NCI-H2171 treated with DMSO at 0.1 percent for 48 hours (cell line): ENCODE measurements at regions not wholly inside any gene's neighbourhood (a gene's known extent, or its start where the extent isn't known, plus 50 kb on each side); places are given as distances from the start of the nearest gene placed in this dataset.
"Not testable (repeated sequence)": the region's sequence is repeated elsewhere in the genome, so short reads cannot be mapped to it uniquely, and the experiment has no call there.

Experiments
- DNase-seq: peaks from one replicate; lab custom pipeline; 2025; lab: John Stamatoyannopoulos, UW

DNA sequence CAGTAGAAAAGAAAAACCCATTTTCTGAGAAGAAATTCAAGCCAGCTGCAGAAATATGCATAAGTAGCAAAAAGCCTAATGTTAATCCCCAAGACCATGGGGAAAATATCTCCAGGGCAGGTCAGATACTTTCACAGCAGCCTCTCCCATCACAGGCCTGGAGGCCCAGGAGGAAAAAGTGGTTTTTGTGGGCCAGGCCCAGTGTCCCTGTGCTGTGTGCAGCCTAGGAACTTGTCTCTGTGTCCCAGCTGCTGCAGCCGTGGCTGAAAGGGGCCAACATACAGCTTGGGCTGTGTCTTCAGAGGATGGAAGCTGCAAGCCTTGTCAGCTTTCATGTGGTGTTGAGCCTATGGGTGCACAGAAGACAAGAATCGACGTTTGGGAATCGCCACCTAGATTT lies 581.0 kb downstream of the C4orf33 start:
- no peak for DNase-seq

GRCh38 chr4:129682586-129682985 lies 586.6 kb downstream of the C4orf33 start:
- DNase-seq: no peak

DNA sequence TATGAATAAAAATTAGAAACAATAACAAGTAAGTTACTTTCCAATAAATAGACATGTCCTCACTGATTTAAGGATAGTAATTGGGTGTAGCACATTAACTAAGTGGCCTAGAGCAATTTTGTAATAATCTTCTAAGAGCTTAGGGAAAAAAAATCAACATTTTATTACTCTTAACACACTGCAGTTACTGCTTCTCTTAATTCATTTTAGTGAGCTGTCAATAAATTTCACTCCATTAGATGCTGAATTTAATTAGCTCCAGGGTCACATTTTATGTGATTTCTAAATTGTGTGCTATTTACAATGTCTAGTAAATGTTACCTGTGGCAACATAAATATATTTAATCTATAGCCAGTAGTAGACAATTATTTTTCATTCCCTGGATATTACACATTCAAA lies 612.0 kb downstream of the C4orf33 start:
- no peak for DNase-seq

DNA sequence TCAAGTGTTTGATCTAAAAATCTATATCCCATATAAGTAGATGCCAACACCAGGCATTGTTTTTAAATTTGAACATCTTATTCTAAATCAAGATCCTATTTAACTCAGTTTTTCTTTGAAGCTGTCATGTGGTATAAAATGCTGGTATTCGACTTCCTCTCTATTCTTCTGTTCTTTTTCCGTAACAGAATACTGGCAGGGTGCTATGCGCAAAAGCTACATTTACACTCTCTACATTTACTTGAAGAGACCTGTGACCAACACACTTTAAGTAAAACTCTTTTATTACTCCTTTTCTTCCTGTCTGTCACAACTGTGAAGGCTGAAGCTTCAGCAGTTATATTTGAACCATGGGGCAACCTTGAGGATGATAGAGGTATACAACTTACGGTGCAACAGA lies 612.8 kb downstream of the C4orf33 start:
- no peak for DNase-seq

DNA sequence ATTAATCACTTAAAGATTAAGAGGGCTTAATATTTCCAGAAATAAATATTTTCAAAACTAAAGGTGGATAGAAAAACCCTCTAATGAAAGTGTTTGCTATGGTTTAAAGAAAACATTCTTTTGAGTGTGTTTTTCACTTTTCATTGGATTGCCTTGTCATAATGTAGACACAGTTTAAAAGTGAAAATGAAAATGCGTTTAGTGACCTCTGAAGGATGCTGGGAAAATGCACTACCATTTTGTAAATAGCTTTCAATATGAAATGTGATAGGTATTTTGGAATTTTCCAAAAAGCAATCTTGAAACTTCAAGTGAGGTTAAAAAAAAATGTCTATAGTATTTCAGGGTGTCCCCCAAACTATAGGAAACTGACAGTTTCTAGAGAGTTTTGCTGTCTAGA lies 642.2 kb downstream of the C4orf33 start:
- DNase-seq: no peak

DNA sequence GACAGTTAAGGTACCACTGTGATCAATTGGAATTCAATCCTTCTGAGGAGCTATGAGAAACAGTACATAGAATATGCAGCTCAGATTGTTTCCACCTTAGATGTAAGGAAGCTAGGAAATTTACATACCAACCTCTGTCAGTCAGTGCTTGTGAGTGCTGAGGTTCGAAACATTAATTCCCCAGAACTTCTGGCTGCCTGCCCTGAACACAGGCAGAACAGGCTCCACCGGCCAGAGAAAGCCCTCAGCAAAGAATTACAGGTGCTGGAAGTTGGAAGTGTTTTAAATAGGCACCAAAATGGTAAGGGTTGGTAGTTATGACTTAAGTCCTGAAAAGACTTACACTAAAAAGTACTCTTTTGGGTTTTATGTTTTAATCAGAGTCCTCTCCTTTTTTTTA lies 651.8 kb downstream of the C4orf33 start:
- DNase-seq: no peak

- DNase-seq: no peak
Measured at GRCh38 chr4:129748991-129749390, 653.0 kb downstream of the C4orf33 start.

- DNase-seq: no peak
Measured at GRCh38 chr4:129751646-129752045, 655.7 kb downstream of the C4orf33 start.

- no peak for DNase-seq
Measured at GRCh38 chr4:129783596-129783995, 687.6 kb downstream of the C4orf33 start.

- DNase-seq: no peak
Measured at GRCh38 chr4:129788486-129788885, 692.5 kb downstream of the C4orf33 start.

- DNase-seq: peak; percentile 43
Measured at GRCh38 chr4:129804461-129804981, 708.6 kb downstream of the C4orf33 start.

DNA sequence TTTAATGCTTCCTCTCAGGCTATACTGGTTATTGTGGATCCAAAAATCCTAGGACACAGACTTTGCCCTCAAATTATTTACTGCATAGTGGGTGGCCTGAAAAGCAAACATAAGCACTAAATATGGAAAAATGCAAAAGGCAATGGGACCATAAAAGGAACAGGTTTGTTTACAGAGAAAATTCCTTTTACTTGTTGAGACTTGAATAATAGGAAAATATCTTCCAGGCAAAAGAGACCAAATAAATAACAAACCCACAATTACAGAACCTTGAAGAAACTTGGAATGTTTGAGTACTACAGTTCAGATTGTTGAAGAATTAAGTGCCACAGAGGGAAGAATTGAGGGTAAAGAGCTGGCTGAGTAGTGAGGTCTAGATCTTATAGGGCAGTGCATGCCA lies 711.0 kb downstream of the C4orf33 start:
- no peak for DNase-seq

GRCh38 chr4:129808242-129808641 lies 712.3 kb downstream of the C4orf33 start:
- DNase-seq: no peak

- DNase-seq: peak; percentile 23
Measured at GRCh38 chr4:129821073-129821472, 725.1 kb downstream of the C4orf33 start.

- DNase-seq: no peak
Measured at GRCh38 chr4:129821963-129822362, 726.0 kb downstream of the C4orf33 start.

DNA sequence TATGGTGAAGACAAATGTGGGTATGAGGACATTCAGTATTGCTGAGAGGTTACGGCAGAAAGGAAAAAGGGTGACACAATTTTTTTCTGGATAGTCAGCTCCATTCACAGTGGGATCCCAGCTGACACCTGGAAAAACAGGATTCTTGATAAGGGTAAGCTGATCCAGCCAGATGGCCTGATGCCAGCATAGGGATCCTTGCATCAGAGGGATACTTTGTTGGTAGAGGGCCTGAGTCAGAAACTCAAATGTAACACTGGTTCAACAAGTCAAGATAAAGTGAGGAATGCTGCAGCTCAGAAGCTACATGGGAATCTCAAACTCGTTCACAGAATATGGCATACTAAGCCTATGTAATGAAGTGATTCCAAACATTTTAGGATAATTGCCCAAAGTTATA lies 726.7 kb downstream of the C4orf33 start:
- DNase-seq: peak; percentile 50

DNA sequence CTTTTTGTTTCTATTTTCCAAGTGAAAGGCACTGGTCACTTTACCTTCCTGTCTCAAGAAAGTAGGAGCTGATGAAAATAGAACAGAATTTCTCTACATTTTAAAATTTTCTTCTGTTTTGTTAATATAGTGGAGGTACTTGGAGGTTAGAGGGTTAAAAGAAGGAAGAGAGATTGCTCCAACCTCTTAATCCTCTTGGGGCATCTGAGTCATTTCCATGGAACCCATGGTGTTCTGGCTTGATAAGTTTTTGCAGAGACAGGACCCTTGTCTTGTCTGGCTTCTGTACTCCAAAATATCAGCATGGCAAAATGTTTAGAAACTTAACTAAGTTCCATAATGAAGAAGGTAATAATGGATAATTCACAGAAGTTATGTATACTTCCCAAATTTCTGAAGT lies 727.2 kb downstream of the C4orf33 start:
- DNase-seq: no peak

GRCh38 chr4:129829373-129829772 lies 733.4 kb downstream of the C4orf33 start:
- no peak for DNase-seq

- no peak for DNase-seq
Measured at GRCh38 chr4:129839687-129840086, 743.7 kb downstream of the C4orf33 start.

DNA sequence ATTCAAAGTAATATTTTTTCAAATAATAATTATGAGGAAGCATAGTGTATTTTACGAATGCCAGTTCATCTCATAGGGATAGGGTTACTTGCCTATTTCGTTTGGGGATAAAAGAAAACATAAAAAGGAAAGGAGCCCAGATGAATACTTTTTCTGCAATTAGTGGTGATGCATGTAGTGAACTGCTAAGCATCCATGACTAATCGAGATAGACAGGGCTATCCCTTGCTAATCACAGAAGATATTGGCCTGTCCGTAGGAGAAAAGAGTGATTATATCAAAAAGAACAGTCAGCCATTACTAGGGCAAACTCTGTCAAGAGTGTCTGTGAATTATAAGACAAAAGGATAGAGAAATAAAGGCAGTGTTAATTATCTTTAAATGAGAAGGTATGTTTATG lies 746.1 kb downstream of the C4orf33 start:
- DNase-seq: no peak

DNA sequence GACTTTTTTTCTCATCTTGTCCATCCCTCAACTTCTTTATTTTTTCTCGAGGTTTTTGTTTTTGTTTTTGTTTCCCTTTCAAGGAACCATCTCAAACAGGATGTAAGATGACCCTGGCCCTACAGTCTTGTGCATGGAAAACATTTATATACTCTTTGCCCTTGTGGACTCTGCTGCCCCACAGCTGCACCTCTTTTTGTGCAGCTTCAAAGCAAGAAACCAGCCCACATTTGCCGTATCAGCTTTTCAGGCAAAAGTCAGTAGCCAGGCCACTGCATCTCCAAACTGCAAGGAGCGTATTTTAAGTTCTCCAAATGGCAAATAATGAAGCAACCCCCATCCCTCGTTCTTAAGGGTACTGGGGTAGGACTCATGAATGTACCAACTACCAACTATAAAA lies 756.5 kb downstream of the C4orf33 start:
- no peak for DNase-seq

DNA sequence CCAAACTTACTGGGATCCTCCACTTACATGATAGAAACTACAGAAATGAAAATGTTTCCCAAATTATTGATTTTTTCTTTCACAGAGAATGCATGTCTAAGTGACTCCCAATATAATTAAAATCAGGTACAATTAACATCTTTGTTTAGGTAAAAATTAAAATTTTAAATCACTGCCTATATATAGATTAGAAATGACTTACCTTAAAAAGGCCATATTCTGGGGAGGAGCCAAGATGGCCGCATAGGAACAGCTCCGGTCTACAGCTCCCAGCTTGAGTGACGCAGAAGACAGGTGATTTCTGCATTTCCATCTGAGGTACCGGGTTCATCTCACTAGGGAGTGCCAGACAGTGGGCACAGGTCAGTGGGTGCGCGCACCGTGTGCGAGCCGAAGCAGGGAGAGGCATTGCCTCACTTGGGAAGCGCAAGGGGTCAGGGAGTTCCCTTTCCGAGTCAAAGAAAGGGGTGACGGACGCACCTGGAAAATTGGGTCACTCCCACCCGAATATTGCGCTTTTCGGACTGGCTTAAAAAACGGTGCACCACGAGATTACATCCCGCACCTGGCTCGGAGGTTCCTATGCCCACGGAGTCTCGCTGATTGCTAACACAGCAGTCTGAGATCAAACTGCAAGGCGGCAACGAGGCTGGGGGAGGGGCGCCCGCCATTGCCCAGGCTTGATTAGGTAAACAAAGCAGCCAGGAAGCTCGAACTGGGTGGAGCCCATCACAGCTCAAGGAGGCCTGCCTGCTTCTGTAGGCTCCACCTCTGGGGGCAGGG lies 757.9 kb downstream of the C4orf33 start:
- DNase-seq: not testable (repeated sequence)

- no peak for DNase-seq
Measured at GRCh38 chr4:129862461-129862860, 766.5 kb downstream of the C4orf33 start.

GRCh38 chr4:129863206-129863605 lies 767.3 kb downstream of the C4orf33 start:
- no peak for DNase-seq
